Renal pelvis (tissue), 1 donor: ENCODE measurements at regions not wholly inside any gene's neighbourhood (a gene's known extent, or its start where the extent isn't known, plus 50 kb on each side); places are given as distances from the start of the nearest gene placed in this dataset.

Experiments
- DNase-seq: peaks from one replicate; pipeline ENCODE4 v3.0.0-alpha.2; 2013

GRCh38 chr2:116319935-116320334 is 1494.6 kb upstream of the DDX18 start:
- no peak for DNase-seq

GRCh38 chr2:116329280-116329679 is 1485.2 kb upstream of the DDX18 start:
- DNase-seq = no peak

- no peak for DNase-seq
These were observed 1473.8 kb upstream of the DDX18 start for GRCh38 chr2:116340690-116341089.

DNA sequence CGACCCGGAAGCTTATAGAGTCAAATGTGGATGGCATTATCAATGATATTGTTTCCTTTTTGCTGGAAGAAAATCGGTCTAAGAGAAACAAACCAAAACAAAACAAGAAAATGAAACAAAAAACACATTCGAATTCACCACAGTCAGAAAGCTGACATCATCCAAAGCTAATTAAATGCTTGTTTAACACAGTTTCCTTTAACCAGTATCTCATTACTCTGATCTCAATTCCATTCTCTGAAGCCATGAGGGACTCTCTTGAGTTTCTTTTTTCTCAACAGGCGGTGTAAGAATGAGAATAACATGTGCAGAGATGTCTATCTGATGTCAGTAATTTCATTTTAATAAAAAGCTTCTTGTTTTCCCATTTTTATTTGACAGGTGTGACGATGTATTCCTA is 1448.3 kb upstream of the DDX18 start:
- no peak for DNase-seq

GRCh38 chr2:116378786-116379185 is 1435.7 kb upstream of the DDX18 start:
- no peak for DNase-seq

GRCh38 chr2:116411211-116411610 is 1403.3 kb upstream of the DDX18 start:
- no peak for DNase-seq

- DNase-seq = no peak
These were observed 1400.8 kb upstream of the DDX18 start for GRCh38 chr2:116413659-116414058.

- DNase-seq = no peak
These were observed 1397.6 kb upstream of the DDX18 start for GRCh38 chr2:116416731-116417377.

DNA sequence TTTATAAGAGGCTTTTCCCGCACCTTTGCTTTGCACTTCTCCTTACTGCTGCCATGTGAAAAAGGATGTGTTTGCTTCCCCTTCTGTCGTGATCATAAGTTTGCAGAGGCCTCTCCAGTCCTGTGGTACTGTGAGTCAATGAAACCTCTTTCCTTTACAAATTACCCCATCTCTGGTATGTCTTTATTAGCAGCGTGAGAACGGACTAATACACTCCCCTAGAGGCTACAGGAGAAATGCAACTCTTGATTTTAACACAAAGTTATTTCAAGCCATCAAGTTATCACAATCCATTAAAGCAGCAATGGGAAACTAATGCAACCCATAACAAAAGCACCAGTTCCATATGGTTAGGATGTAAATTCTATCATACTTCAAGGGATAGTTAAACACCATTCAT is 1378.8 kb upstream of the DDX18 start:
- no peak for DNase-seq

- no peak for DNase-seq
These were observed 1374.3 kb upstream of the DDX18 start for GRCh38 chr2:116440104-116440653.

DNA sequence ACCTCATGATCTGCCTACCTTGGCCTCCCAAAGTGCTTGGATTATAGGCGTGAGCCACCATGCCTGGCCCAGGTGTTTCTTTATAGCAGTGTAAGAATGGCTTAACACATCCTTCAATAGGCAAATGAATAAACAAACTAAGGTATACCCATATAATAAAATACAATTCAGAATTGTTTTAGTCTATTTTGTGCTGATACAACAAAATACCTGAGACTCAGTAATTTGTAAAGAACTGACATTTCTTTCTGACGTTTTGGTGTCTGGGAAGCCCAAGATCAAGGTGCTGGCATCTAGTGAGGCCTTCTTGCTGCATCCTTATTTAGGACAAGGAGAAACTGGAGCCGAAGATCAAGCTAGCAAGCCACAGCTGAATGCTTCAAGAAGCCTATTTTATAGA is 1372.1 kb upstream of the DDX18 start:
- no peak for DNase-seq

- no peak for DNase-seq
These were observed 1370.1 kb upstream of the DDX18 start for GRCh38 chr2:116444256-116444872.

- no peak for DNase-seq
These were observed 1363.5 kb upstream of the DDX18 start for GRCh38 chr2:116450990-116451389.

DNA sequence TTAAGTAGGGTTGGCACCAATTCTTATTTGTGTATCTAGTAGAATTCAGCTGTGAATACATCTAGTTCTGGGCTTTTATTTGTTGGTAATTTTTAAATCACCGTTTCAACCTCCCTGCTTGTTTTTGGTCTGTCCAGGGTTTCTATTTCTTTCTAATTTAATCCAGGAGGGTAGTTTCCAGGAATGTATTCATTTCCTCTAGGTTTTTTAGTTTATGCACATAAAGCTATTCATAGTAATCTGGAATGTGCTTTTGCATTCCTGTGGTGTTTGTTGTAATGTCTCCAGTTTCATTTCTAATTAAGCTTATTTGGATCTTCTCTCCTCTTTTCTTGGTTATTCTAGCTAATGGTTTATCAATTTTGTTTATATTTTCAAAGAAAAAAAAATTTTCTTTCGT is 1361.8 kb upstream of the DDX18 start:
- no peak for DNase-seq

- DNase-seq = no peak
These were observed 1358.1 kb upstream of the DDX18 start for GRCh38 chr2:116456429-116456828.

DNA sequence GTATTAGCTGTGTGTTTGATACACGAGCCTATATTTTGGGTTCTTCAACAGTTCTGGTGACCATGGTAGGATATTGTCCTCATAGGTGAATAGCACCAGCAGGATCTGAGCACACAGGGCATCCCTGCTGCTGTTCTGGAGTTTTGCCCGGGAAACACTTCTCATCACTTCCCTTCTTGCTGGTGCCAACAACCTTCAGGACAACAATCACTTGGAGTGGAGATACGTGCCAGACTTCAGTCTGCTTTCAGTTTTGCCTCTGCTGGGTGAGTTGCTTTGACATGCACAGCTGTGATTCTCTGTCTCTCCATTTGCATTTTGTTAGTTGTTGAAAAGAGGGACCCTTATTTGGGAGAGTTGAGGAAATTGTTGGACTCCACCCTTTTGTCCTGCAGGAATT is 1347.2 kb upstream of the DDX18 start:
- DNase-seq = no peak

DNA sequence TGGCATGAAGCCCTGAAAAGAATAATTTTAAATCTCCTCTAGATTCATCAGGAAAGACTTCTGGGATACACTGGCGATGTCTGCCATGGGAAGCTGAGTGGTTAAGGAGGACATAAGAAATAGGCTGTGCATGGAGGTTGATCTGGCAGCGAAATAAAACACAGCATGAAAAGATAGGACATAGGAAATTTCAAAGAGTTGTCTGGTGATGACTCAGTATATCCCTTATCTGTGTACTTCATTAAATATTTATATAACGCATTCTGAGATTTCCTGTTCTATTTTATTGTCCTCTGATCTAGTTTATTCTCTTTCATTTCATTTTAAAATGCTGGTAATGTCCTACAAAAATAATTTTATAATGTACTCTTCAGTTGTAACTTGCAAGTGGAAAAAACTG is 1337.3 kb upstream of the DDX18 start:
- no peak for DNase-seq

DNA sequence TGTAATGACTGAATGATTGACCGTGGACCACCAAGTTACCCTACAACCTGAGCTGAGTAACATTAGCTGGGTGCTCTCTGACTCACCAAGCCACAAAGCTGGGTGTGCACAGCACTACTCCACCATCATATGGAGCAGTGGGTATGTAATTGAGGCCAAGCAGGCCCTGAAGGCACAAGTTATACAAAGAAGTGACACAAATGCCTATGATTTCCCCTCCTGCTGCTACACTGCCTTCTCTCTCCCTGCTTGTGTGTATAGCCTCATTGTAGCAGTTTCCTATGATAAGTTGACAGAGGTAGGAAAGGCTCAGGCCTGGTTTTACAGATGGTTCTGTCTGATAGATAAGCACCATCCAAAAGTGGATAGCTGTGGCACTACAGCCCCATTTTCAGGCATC is 1327.2 kb upstream of the DDX18 start:
- DNase-seq = no peak

GRCh38 chr2:116489292-116489691 is 1325.2 kb upstream of the DDX18 start:
- no peak for DNase-seq

DNA sequence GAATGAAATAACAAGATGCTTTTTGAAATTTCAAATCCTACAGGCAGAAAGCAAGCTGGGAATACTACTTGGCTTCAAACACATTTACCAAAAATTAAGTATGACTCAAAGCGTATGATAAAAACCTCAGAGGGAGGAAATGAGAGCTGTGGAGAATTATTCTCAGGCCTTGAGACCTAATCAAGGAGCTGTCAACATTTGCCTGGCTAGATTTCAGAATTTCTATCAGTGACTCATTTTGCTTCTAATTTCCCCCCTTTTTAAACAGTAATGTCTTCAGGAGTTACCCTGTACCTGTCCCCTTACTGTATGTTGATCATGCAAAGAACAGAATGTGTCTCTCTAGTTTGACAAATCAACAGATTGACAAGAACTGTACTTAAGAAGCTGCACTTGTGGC is 1324.5 kb upstream of the DDX18 start:
- DNase-seq = no peak

DNA sequence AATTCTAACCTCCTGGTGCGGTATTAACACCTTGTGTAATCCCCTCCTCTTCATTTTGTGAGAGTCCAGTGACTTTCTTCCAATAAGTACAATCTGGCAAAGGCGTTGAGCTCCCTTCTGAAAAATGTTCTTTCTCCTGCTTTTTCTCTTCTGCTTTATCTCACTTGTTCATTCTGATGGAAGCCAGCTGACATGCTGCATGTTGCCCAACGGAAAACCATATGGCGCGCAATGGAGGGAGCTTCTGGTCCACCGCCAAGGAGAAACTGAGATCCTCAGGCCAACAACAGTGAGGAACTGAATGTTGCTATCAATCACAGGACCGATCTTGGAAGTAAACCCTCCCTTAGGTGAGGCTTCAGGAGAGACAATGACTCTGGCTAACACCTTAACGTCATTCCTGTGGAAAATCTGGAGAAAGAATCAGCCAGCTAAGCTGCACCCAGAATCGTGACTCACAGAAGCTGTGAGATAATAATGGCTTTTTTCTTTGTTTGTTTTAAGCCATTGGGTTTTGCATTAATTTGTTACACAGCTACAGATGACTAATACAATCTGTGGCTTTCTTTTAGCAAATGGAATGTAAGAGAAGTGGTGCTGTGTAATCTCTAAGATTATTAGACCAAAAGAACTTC is 1323.9 kb upstream of the DDX18 start:
- no peak for DNase-seq

- no peak for DNase-seq
These were observed 1323.2 kb upstream of the DDX18 start for GRCh38 chr2:116491292-116491691.

DNA sequence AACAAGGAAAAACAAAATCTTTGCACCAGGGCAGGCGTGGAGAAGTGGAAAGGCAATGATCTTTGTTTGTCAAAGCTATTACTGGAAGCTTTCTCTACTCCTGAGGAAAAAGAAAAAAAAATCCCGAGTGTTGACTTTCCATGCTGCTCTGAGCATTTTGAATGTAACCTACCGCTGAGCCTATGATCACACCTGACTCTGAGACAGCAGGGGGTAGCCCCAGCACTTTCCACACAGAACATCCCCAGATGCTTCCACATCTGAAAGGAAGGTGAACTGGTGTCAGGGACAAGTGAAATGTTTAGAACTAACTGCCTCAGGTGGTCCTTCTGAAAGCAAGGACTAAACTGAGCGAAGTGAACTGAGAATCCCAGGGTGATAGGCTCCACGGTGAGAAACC is 1315.1 kb upstream of the DDX18 start:
- no peak for DNase-seq
